ENCODE measurements at regions not wholly inside any gene's neighbourhood (a gene's known extent, or its start where the extent isn't known, plus 50 kb on each side); places are given as distances from the start of the nearest gene placed in this dataset.

DNA sequence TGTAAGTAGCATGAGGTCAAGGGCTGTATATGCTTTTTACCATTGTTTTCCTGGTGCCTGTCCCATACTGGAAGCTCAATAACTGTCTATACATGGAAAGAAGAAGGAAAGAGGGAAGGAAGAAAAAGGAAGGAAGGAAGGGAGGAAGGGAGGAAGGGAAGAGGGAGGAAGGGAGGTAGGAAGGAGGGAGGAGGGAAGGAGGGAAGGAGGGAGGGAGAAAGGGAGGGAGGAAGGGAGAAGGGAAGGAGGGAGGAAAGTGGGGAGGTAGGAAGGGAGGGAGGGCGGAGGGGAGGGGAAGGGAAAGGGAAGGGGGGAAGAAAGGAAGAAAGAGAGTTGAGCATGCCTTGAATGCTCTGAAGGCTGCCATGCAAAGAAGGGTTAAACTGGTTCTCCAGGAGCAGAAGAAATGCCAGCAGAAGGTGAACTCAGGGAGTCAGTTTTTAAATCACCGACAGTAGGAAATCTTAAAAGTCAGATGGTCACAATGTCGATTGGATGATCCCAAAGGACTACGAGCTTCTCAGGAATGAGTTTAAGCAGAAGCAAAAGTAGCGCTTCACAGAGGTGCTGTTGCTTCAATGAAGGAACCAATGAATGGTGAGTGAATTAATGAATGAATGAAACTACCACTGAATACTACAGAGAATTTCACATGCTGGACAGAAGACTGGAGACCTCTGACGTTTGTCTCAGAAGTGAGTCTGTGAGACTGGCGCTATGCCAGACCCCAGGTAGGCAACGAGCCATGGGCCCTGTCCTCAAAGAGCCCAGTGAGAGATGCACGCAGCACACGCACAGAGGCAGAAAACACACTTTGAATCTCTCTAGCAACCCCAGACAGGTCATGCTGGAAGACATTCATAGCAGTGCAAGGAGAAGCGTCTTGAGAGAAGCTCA, 117.6 kb downstream of the MRPL14 start:
- DNase-seq (ENCODE audit: low spot score in 2 of 2), result no peak
- 70% methylated on average over 11 of the region's 11 CpGs for WGBS
- Histone ChIP-seq H3K27me3 (peaks cover 4% of the 10 kb centered on the region), H3K4me1 (no peaks in the 10 kb centered on the region), H3K9me3 (no peaks in the 10 kb centered on the region), H3K27ac (no peak overlapping the region), H3K4me3 (no peak overlapping the region), H3K36me3 (no peaks in the 10 kb centered on the region)
- TF ChIP-seq, protein P1, sequence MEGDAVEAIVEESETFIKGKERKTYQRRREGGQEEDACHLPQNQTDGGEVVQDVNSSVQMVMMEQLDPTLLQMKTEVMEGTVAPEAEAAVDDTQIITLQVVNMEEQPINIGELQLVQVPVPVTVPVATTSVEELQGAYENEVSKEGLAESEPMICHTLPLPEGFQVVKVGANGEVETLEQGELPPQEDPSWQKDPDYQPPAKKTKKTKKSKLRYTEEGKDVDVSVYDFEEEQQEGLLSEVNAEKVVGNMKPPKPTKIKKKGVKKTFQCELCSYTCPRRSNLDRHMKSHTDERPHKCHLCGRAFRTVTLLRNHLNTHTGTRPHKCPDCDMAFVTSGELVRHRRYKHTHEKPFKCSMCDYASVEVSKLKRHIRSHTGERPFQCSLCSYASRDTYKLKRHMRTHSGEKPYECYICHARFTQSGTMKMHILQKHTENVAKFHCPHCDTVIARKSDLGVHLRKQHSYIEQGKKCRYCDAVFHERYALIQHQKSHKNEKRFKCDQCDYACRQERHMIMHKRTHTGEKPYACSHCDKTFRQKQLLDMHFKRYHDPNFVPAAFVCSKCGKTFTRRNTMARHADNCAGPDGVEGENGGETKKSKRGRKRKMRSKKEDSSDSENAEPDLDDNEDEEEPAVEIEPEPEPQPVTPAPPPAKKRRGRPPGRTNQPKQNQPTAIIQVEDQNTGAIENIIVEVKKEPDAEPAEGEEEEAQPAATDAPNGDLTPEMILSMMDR (IDR thresholded peaks at IDR 0.05), result no peak
- TF ChIP-seq POLR2AphosphoS5 (IDR thresholded peaks at IDR 0.05) (no peak), EP300 (IDR thresholded peaks at IDR 0.05) (no peak), POLR2A (IDR thresholded peaks at IDR 0.05) (no peak)

DNA sequence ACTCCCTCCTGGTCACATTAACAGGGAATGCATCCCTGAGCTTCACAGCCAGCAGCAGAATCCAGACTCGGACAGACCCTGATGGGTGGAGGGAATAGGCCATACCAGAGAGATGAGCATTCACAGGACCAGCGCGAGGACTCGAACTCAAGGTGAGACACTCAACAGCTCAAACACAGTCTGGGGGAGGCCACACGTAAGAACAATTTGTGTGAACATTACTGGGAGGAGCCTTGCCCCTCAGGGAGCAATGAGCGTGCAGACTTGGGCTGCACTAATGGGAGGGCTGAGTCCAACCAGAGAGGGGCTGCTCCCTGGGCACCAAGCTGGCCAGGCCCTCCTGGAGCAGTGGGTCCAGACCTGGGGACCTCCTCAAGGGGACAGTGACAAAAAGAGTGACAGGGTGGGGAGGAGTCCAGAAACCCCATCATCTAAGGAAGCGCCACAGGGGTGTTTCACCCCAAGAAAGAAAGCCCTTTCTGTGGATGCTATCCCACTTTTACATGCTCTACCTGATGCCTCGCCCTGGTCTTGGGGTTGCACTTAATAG, 118.4 kb downstream of the MRPL14 start:
- H3K9me3 ChIP-seq, result no peaks in the 10 kb centered on the region
- peaks cover 11% of the 10 kb centered on the region for H3K27me3 ChIP-seq
- H3K4me3 ChIP-seq, result no peak overlapping the region
- no peaks in the 10 kb centered on the region for H3K36me3 ChIP-seq
- no peak for DNase-seq (ENCODE audit: low spot score in 2 of 2)
- no peak overlapping the region for H3K27ac ChIP-seq
- H3K4me1 ChIP-seq, result no peaks in the 10 kb centered on the region
- 88% methylated on average over 8 of the region's 8 CpGs for WGBS
- TF ChIP-seq POLR2AphosphoS5 (IDR thresholded peaks at IDR 0.05) (no peak), EP300 (IDR thresholded peaks at IDR 0.05) (no peak), POLR2A (IDR thresholded peaks at IDR 0.05) (no peak)
- TF ChIP-seq, protein P1 (IDR thresholded peaks at IDR 0.05), result no peak

GRCh38 chr6:44007818-44008621, 119.2 kb downstream of the MRPL14 start:
- 90% methylated on average over 13 of the region's 13 CpGs for WGBS
- Histone ChIP-seq H3K4me3 (no peak overlapping the region), H3K27ac (no peak overlapping the region), H3K27me3 (peaks cover 17% of the 10 kb centered on the region), H3K36me3 (no peaks in the 10 kb centered on the region), H3K9me3 (no peaks in the 10 kb centered on the region), H3K4me1 (peaks cover 2% of the 10 kb centered on the region)
- peak in 1 of 2 donors; percentile 38 for DNase-seq (ENCODE audit: low spot score in 2 of 2)
- TF ChIP-seq POLR2AphosphoS5 (IDR thresholded peaks at IDR 0.05) (no peak), POLR2A (IDR thresholded peaks at IDR 0.05) (no peak), EP300 (IDR thresholded peaks at IDR 0.05) (no peak)
- TF ChIP-seq, protein P1 (IDR thresholded peaks at IDR 0.05), result no peak

DNA sequence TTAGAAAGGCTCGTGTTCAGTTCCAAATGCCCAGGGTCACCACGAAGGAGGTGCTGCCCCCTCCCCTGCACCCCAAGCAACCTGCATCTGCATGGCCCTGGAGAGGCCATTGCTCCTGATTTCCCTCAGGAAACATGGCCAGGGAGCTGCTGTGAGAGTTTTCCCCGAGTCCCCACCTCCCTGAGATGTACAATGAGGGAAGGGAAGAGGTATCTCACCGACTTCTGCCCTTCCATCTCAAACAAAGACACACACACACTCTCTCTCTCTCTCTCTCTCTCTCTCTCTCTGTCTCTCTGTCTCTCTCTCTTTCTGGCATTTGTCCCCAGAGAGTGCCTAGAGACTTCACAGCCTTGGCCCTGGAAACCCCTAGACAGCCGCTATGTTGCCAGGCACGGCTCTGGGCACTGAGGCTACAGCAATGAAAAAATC, 120.4 kb downstream of the MRPL14 start:
- H3K27ac ChIP-seq, result no peak overlapping the region
- H3K4me3 ChIP-seq, result no peak overlapping the region
- H3K36me3 ChIP-seq, result no peaks in the 10 kb centered on the region
- no peak for TF ChIP-seq EP300 (IDR thresholded peaks at IDR 0.05)
- no peak for TF ChIP-seq POLR2A (IDR thresholded peaks at IDR 0.05)
- no peak for TF ChIP-seq POLR2AphosphoS5 (IDR thresholded peaks at IDR 0.05)
- TF ChIP-seq, protein P1 (IDR thresholded peaks at IDR 0.05), result no peak
- H3K9me3 ChIP-seq, result no peaks in the 10 kb centered on the region
- WGBS, result 86% methylated on average over 6 of the region's 6 CpGs
- peaks cover 14% of the 10 kb centered on the region for H3K4me1 ChIP-seq
- peak in 1 of 2 donors; percentile 34 for DNase-seq (ENCODE audit: low spot score in 2 of 2)
- H3K27me3 ChIP-seq, result peaks cover 28% of the 10 kb centered on the region
